HG02884 (cell line): ENCODE measurements at regions not wholly inside any gene's neighbourhood (a gene's known extent, or its start where the extent isn't known, plus 50 kb on each side); places are given as distances from the start of the nearest gene placed in this dataset.

Experiments used
- ATAC-seq: cut with Tn5 transposase; IDR thresholded peaks from one replicate; pipeline ENCODE4 v1.9.1; 2021; ENCODE audit warnings: mild to moderate bottlenecking, moderate library complexity; ENCODE audit not compliant: unreplicated experiment

GRCh38 chr2:66930339-66931220 lies 466.6 kb upstream of the ETAA1 start:
- ATAC-seq = no peak

DNA sequence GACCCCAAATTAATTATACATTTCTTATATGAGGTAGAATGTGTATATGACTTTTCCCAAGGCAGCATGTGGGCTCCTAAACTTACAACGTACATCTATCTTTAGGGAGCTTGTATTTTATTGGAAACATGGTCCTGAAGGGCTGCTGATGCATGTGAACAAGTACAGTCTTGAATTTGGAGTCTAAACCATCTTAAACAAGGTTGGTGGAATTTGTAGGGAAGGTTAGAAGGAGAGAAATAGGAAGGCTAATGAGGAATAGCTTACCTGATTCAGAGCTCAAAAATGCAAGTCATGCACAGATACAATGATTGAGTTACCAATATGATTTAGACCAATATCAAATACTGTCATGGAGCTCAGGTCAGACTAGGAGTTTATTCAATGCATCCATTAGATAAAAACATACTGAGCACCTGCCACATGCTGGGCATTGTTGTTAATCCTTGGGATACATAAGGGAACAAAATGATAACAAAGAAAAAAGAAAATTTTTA lies 458.6 kb upstream of the ETAA1 start:
- ATAC-seq = no peak

DNA sequence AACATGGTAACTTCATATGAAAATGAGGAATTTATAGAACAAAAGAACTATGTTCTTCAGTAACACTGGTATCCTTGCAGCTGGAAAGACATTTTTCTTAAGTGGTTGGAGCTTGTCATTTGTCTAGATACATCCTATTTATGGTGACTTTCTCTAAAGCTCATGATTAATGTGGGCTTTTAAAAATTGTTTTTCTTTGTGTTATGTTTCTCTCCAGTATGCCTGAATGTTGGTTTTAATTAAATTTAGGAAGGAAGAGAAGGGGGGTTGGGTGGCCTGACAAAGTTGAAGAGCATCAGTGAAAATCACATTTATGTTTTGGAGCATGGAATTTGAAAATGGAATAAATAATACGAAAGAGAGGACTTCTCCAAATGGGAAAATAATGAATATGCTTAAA lies 457.1 kb upstream of the ETAA1 start:
- ATAC-seq = no peak

GRCh38 chr2:66948234-66948633 lies 448.9 kb upstream of the ETAA1 start:
- no peak for ATAC-seq

GRCh38 chr2:66957198-66957597 lies 439.9 kb upstream of the ETAA1 start:
- ATAC-seq = no peak

DNA sequence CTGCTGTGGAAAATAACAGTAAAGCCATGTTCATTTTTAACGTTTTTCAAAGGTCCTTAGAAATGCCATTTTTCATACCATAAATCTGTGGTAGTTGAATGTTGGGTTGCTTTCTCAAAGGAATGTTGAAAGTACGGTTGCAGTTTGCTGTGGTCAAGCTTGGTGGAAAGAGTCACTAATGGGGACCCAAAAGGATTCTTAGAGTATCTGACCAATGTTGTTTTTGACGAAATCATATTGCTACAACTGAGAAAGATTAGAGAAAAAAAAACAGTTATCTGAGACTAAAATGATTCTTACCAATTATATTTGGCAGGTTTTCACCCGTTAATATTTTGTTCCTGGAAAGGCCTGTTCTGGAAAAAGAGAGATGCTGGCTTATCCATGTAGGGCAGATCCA lies 439.5 kb upstream of the ETAA1 start:
- no peak for ATAC-seq

GRCh38 chr2:66960161-66960560 lies 437.0 kb upstream of the ETAA1 start:
- no peak for ATAC-seq

DNA sequence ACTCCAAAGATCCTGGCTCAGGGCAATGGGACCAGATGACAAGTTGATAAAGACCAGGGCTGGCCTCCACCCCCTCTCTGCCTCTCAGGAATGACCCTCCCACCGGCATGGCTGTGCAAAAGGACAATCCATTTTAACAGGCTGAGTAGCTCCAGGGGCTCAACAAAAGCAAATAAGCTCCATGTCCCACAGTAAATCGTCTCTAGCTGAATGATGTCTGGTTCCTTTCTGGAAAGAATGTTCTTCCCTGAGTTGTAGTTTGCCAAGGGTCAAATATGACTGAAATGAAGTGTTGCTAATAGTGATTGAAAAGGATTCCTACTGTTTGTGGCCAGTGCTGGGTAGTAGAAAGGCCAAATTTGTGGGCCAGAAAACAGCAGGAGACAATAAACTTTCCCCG lies 434.4 kb upstream of the ETAA1 start:
- ATAC-seq = no peak

GRCh38 chr2:66966631-66967030 lies 430.5 kb upstream of the ETAA1 start:
- no peak for ATAC-seq

DNA sequence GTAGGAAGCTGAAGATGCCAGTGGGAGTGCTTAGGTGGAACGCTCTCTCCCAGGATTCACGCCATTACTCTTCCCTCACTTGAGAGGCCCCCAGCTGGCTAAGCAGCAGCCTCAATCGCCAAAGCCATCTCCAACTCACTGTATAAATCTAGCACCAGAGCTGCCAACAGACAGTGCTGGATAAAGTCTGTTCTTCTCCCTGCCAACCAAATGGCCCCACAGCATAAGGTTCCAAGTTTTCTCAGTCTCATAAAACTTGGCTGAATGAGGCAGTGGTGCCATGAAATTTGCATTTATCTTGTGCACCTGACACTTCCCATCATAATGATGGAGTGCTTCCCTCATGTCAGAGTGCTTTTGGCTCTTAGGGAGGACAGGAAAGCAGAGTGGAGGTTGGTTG lies 428.2 kb upstream of the ETAA1 start:
- ATAC-seq = no peak

DNA sequence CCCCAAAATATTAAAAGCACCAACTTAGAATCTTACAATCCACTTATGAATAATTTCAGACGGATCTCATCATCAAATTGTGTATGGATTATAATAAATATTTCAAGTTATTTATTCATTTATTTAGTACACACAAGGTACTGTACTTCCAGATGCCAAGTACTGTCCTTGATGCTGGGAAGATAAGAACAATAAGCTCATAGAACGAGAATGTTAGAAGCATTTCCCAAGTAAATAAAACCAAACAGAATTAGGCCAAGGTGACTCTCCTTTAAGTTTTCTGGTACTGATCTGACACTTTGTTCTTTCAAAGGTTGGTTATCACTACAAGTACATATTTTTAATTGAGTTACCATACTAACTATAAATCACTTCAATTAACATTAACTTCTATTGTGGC lies 416.1 kb upstream of the ETAA1 start:
- no peak for ATAC-seq

DNA sequence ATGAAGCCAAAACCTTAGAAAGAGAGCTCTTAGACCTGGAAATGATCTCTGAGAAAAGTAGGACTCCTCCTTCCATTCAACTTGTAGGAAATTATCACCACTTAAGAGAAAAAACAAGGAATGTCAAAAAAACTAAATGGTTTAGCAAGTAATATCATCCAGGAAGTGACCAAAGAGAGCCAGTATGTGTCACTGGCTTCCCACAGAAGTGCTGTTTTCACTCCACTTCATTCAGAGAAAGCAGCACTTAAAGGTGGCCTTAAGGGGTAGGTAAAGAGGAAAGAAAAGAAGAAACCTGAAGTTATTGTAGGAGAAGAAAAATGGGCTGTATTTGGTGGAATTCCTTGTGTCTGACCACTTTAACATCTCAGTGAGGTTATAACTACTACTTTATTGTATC lies 414.4 kb upstream of the ETAA1 start:
- ATAC-seq = no peak

- no peak for ATAC-seq
Measured at GRCh38 chr2:66984864-66985263, 412.3 kb upstream of the ETAA1 start.

DNA sequence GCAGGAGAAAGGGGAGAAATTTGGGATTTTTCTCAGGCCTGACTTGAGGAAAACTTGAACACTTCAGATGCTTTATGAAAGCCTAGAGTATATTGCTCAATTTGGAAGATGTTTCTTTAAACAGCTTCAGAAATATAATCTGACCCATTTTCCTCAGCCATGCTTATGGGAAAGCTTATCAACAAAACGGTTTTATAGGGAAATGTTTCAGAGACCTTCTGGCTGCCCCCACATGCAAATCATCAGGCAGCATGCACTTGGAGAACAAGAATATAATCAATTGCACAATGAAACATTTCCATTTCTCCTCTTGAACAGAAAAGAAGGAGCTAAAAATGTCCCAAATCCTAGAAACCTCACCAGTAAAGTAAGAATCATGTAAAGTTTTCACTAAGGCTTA lies 411.2 kb upstream of the ETAA1 start:
- no peak for ATAC-seq

DNA sequence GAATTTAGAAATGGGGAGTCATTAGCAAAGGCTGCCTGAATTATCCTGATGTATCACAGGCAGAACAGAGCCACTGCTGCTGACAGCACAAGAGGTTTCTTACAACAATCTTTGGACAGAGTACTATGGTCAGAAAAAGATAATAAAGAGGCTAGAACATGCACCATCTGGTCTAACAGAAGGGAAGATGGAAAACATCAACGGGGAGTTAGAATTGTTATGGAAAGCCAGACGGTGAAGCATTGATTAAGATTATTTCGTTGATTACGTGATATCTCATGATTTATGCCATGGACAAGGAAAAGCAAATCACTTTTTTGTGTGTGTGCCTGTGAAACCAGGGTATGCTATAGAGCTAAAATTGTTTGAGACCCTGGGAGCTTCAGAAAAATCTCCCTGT lies 409.4 kb upstream of the ETAA1 start:
- ATAC-seq = no peak

DNA sequence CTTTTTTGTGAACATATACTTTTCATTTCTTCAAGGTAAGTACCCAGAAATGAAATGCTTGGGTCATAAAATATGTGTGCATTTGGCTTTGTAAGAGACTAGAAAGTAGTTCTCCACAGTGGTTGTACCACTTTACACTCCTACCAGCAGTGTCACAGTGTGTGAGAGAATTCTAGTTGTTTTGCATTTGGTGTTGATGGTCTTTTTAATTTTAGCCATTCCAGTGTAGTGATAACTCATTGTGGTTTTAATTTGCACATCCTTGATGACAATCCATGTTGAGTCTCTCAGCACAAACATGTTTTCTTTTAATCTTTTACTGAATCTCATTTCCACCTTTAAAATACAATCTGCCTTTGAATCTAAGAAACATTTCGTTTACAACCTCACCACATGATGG lies 402.5 kb upstream of the ETAA1 start:
- ATAC-seq = no peak

GRCh38 chr2:66995636-66996035 lies 401.5 kb upstream of the ETAA1 start:
- no peak for ATAC-seq

- no peak for ATAC-seq
Measured at GRCh38 chr2:67002618-67003371, 394.3 kb upstream of the ETAA1 start.

DNA sequence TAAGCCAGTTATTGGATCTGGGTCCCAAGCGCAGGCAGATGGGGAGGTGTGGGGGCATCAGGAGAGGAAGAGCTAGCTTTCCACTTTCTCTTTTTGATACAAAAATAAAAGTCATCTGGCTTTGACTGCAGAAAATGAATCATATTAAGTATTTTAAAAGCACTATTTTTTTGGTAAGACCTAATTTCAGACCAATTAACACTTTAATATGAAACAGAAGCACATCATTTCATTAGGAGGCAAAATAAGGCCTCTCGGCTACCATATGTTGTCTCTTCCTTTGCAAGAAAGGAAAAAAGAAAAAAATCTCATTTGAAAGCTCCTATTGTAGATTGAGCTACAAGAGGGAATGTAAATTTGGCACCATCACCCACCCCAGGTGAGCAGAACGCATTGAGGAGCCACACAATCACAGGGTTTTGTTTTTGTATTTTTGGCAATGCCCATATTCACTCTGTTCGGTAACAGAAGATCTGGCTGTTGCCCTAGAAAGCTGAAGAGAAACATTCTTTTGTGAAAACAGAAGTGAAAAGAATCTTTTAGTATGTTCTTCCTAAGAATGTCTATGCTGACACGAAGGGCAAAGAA lies 390.7 kb upstream of the ETAA1 start:
- ATAC-seq = no peak

GRCh38 chr2:67008155-67008554 lies 389.0 kb upstream of the ETAA1 start:
- ATAC-seq = no peak

- ATAC-seq = no peak
Measured at GRCh38 chr2:67012165-67012564, 385.0 kb upstream of the ETAA1 start.

DNA sequence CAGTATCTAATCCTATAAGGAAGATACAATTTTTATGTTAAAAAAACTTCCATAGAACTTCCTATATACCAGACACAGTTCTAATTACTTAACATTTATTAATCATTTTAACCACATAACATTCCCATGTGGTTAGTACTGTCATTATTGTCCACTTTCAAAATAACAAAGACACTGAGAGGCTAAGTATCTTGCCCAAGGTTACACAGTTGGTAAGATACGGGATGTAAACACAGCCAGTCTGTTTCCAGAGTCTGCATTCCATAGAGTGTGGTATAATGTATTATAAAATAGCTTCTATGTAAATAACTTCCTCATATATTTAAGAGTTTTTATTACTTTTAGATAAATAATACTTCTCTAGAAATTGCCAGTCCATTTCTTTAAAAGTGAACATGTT lies 383.3 kb upstream of the ETAA1 start:
- ATAC-seq = no peak
